HCT116 (cell line): ENCODE measurements at regions not wholly inside any gene's neighbourhood (a gene's known extent, or its start where the extent isn't known, plus 50 kb on each side); places are given as distances from the start of the nearest gene placed in this dataset.

Source experiments
- ATAC-seq: fragments of 200-7000 bp; cut with Tn5 transposase; 2 replicates; pipeline ENCODE4 v1.9.1; 2020; ENCODE audit warnings: mild to moderate bottlenecking, moderate library complexity
- BruUV-seq: library from RNA; stranded (reverse); fragments of 400-500 nt; replicated peaks from 2 replicates; lab custom pipeline; 2021; lab: Mats Ljungman, UMichigan
- CTCF ChIA-PET: fragments of 300-600 bp; sonication (Branson Sonifier 250); formaldehyde crosslinking; loops from one replicate; lab custom pipeline; 2021; ENCODE audit warnings: antibody characterized with exemption; lab: Charles Lee
- POLR2A ChIA-PET: fragments of 300-600, 350-600 bp; sonication (Branson Sonifier 250); formaldehyde crosslinking; loops from one replicate; lab custom pipeline; 2021; ENCODE audit warnings: antibody characterized with exemption; lab: Charles Lee
- RAD21 ChIA-PET, 2 experiments: fragments of 300-600 bp; sonication (Branson Sonifier 250); formaldehyde crosslinking; loops; one replicate each; lab custom pipeline; 2023; ENCODE audit warnings: low total read pairs in 2 of 2; ENCODE audit not compliant: uncharacterized antibody in 2 of 2, unreplicated experiment in 2 of 2, low non-redundant PET in 1 of 2; lab: Charles Lee
- DNase-seq: peaks from one replicate; pipeline ENCODE4 v3.0.0-alpha.2; 2010; ENCODE audit warnings: low read depth, low spot score
- H2AFZ ChIP-seq: fragments of 200-600 bp; shearing (Covaris generic), sonication (generic); 2 replicates; pipeline ENCODE4 v1.6.1; 2017; ENCODE audit warnings: low read depth, mixed run types, mixed read lengths, antibody characterized with exemption, low read length; ENCODE audit not compliant: poor library complexity, severe bottlenecking
- H3K27ac ChIP-seq: 2 replicates; pipeline ENCODE4 v1.5.1; 2012; ENCODE audit warnings: low read depth, low read length
- H3K27me3 ChIP-seq: fragments of 200-600 bp; sonication (generic); 2 replicates; pipeline ENCODE4 v1.6.1; 2016; ENCODE audit warnings: mixed run types, low read length, mixed read lengths; ENCODE audit not compliant: insufficient read depth
- H3K36me3 ChIP-seq, 2 experiments: fragments of 200-500 bp in 1 of 2; fragments of 200-600 bp in 1 of 2; sonication (Bioruptor generic) in 1 of 2; sonication (generic) in 1 of 2; 2 replicates each; pipeline versions ENCODE4 v1.5.1 to v1.6.1; 2014 to 2016; ENCODE audit warnings: low read length in 2 of 2, inconsistent platforms in 1 of 2, mixed read lengths in 1 of 2, mixed run types in 1 of 2; ENCODE audit not compliant: insufficient read depth in 2 of 2, control insufficient read depth in 1 of 2
- H3K4me1 ChIP-seq, 2 experiments: fragments of 200-600 bp in 1 of 2; sonication (generic) in 1 of 2; 2 replicates each; pipeline versions ENCODE4 v1.5.1 to v1.6.1; 2012 to 2017; ENCODE audit warnings: low read length in 2 of 2, inconsistent platforms in 1 of 2, mild to moderate bottlenecking in 1 of 2, mixed read lengths in 1 of 2, mixed run types in 1 of 2, moderate library complexity in 1 of 2; ENCODE audit not compliant: insufficient read depth in 2 of 2, control insufficient read depth in 1 of 2
- H3K4me2 ChIP-seq: fragments of 200-600 bp; sonication (generic); 2 replicates; pipeline ENCODE4 v1.6.1; 2017; ENCODE audit warnings: mixed run types, low read length, mixed read lengths
- H3K4me3 ChIP-seq, 2 experiments: fragments of 200-600 bp in 1 of 2; sonication (generic) in 1 of 2; replicated peaks in 1 of 2; 2 replicates each; pipeline ENCODE4 v1.5.1; 2011 to 2016; ENCODE audit warnings: low read length in 2 of 2, control low read depth in 1 of 2, low read depth in 1 of 2, mild to moderate bottlenecking in 1 of 2, mixed read lengths in 1 of 2, mixed run types in 1 of 2
- H3K79me2 ChIP-seq: fragments of 200-600 bp; sonication (generic); 2 replicates; pipeline ENCODE4 v1.6.1; 2017; ENCODE audit warnings: mild to moderate bottlenecking, mixed run types, low read length, moderate library complexity, mixed read lengths; ENCODE audit not compliant: insufficient read depth
- H3K9ac ChIP-seq: fragments of 200-600 bp; sonication (generic); 2 replicates; pipeline ENCODE4 v1.6.1; 2016; ENCODE audit warnings: low read length, mixed read lengths
- H3K9me2 ChIP-seq: fragments of 200-600 bp; sonication (generic), shearing (Covaris generic); 2 replicates; pipeline ENCODE4 v1.6.1; 2017; ENCODE audit warnings: mixed run types, mild to moderate bottlenecking, moderate library complexity; ENCODE audit not compliant: insufficient read depth
- H3K9me3 ChIP-seq, 2 experiments: fragments of 200-500 bp in 1 of 2; fragments of 200-600 bp in 1 of 2; sonication (Bioruptor generic) in 1 of 2; sonication (generic) in 1 of 2; 2 replicates each; pipeline ENCODE4 v1.6.1; 2014 to 2017; ENCODE audit warnings: low read length in 2 of 2, mixed read lengths in 2 of 2, inconsistent platforms in 1 of 2, low read depth in 1 of 2, mild to moderate bottlenecking in 1 of 2, mixed run types in 1 of 2, moderate library complexity in 1 of 2; ENCODE audit not compliant: control insufficient read depth in 1 of 2, insufficient read depth in 1 of 2
- H4K20me1 ChIP-seq: fragments of 200-600 bp; sonication (generic), shearing (Covaris generic); 2 replicates; pipeline ENCODE4 v1.6.1; 2017; ENCODE audit warnings: mixed run types, mild to moderate bottlenecking, moderate library complexity; ENCODE audit not compliant: insufficient read depth
- CBX3 ChIP-seq: IDR thresholded peaks from 2 replicates; pipeline ENCODE4 v1.6.1; 2012; ENCODE audit warnings: low read depth
- EGR1 ChIP-seq: IDR thresholded peaks from 2 replicates; pipeline ENCODE4 v1.6.1; 2012; ENCODE audit warnings: low read depth
- ELF1 ChIP-seq: IDR thresholded peaks from 2 replicates; pipeline ENCODE4 v1.6.1; 2012; ENCODE audit warnings: low read depth, borderline replicate concordance
- EZH2 ChIP-seq: fragments of 200-600 bp; sonication (generic); IDR thresholded peaks from 2 replicates; pipeline ENCODE4 v1.6.1; 2017; ENCODE audit warnings: antibody characterized with exemption, mixed run types
- FOSL1 ChIP-seq: IDR thresholded peaks from 2 replicates; pipeline ENCODE4 v1.6.1; 2012; ENCODE audit warnings: low read depth
- JUND ChIP-seq: IDR thresholded peaks from 2 replicates; pipeline ENCODE4 v1.6.1; 2012
- POLR2A ChIP-seq: IDR thresholded peaks from 2 replicates; pipeline ENCODE4 v1.7.0; 2011; ENCODE audit warnings: borderline replicate concordance; ENCODE audit not compliant: insufficient read depth, insufficient read length; ENCODE audit errors: extremely low read depth
- POLR2AphosphoS5 ChIP-seq: IDR thresholded peaks from 2 replicates; pipeline ENCODE4 v1.6.1; 2011; ENCODE audit warnings: mild to moderate bottlenecking, low read depth, low read length, moderate library complexity
- SIN3A ChIP-seq: IDR thresholded peaks from 2 replicates; pipeline ENCODE4 v1.6.1; 2012; ENCODE audit warnings: low read depth
- SP1 ChIP-seq: IDR thresholded peaks from 2 replicates; pipeline ENCODE4 v1.6.1; 2012; ENCODE audit warnings: low read depth
- SRF ChIP-seq: IDR thresholded peaks from 2 replicates; pipeline ENCODE4 v1.6.1; 2012; ENCODE audit warnings: low read depth
- TCF7L2 ChIP-seq: IDR thresholded peaks from 2 replicates; pipeline ENCODE4 v1.7.0; 2011; ENCODE audit warnings: borderline replicate concordance, inconsistent platforms; ENCODE audit not compliant: insufficient read depth, insufficient read length; ENCODE audit errors: extremely low read depth
- YY1 ChIP-seq: IDR thresholded peaks from 2 replicates; pipeline ENCODE4 v1.6.1; 2011; ENCODE audit warnings: low read length, low read depth, moderate library complexity, mild to moderate bottlenecking; ENCODE audit not compliant: insufficient replicate concordance; ENCODE audit errors: extremely low read depth
- intact Hi-C: fragments of 100-400 bp; cut with micrococcal nuclease; formaldehyde crosslinking; loops from 2 replicates; pipeline ENCODE4 v1.10.0; 2022
- TF ChIP-seq, protein P1 (sequence below), 3 experiments: fragments of 200-600 bp in 1 of 3; sonication (generic) in 1 of 3; IDR thresholded peaks in 2 of 3; conservative IDR thresholded peaks in 1 of 3; 2 replicates each; pipeline ENCODE4 v1.5.1; 2012 to 2017; ENCODE audit warnings: low read depth in 2 of 3, low read length in 2 of 3, antibody characterized with exemption in 1 of 3, borderline replicate concordance in 1 of 3, control low read depth in 1 of 3, mild to moderate bottlenecking in 1 of 3, mixed read lengths in 1 of 3, mixed run types in 1 of 3, moderate library complexity in 1 of 3; ENCODE audit not compliant: insufficient read depth in 1 of 3
- TF ChIP-seq, protein P2 (sequence below): IDR thresholded peaks from 2 replicates; pipeline ENCODE4 v1.6.1; 2011; ENCODE audit warnings: mild to moderate bottlenecking, low read length, moderate library complexity; ENCODE audit not compliant: insufficient replicate concordance; ENCODE audit errors: extremely low read depth

DNA sequence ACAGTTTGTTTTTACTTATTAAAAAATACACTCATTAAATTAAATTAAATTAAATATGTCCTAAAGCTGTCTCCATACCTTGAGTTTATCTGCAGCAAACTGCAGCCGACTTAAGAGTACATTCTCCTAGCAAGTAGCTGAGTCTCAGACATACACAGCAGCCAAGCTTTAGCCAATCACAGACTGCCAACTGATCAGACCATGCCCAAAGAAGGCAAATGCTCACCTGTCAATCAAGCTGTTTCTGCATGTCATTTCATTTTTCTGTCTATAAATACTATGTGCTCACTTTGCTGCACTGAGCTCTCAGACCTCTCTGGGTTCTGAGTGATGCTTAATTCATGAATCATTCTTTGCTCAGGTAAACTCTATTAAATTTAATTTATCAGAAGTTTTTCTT is 280.9 kb upstream of the EPHA5 start:
- no peaks in the 10 kb centered on the region for H3K36me3 ChIP-seq
- no peak for ATAC-seq
- CTCF ChIA-PET = no interaction called here
- intact Hi-C loops = no loop called here
- no peaks in the 10 kb centered on the region for H3K9me2 ChIP-seq
- POLR2A ChIA-PET = no interaction called here
- no peaks in the 10 kb centered on the region; the same call in 1 of the 2 replicates for H4K20me1 ChIP-seq
- H3K4me2 ChIP-seq = no peak overlapping the region
- RAD21 ChIA-PET = no interaction called here
- no peaks in the 10 kb centered on the region for H3K27me3 ChIP-seq
- H3K9me3 ChIP-seq = peaks cover 0 to 25% of the 10 kb centered on the region in 2 experiments; a peak in 3 of 4 replicates
- H3K9ac ChIP-seq = no peak overlapping the region
- H3K4me3 ChIP-seq = no peak overlapping the region
- DNase-seq = no peak
- no TSS peak for BruUV-seq
- H3K4me1 ChIP-seq = no peaks in the 10 kb centered on the region
- no peak overlapping the region for H2AFZ ChIP-seq
- no peaks in the 10 kb centered on the region for H3K79me2 ChIP-seq
- TF ChIP-seq TCF7L2 (no peak), SRF (no peak), FOSL1 (no peak), POLR2A (no peak), POLR2AphosphoS5 (no peak), EGR1 (no peak), CBX3 (no peak), SIN3A (no peak), ELF1 (no peak)
- no peak overlapping the region for H3K27ac ChIP-seq

DNA sequence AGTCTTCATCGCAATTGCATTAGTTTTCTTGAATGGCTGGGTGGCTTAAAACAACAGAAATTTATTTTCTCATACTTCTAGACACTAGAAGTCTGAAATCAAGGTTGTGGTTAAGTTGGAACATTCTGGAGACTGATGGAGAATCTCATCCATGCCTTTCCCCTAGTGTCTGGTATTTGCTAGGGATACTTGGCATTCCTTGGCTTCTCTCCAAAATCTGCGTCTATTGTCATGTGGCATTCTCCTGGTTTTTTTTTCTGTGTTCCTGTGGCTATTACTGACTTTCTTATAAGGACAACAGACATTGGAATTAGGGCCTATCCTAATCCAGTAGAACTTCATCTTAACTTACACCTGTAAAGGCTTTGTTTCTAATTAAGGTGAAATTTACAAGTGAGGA is 272.8 kb upstream of the EPHA5 start:
- ChIA-PET RAD21 (no interaction called here), POLR2A (no interaction called here), CTCF (no interaction called here)
- Histone ChIP-seq H3K9me2 (no peaks in the 10 kb centered on the region), H3K9ac (no peak overlapping the region), H3K9me3 (peaks cover 0 to 15% of the 10 kb centered on the region in 2 experiments; a peak in 3 of 4 replicates), H3K4me2 (no peak overlapping the region), H2AFZ (no peak overlapping the region), H3K27me3 (no peaks in the 10 kb centered on the region), H3K27ac (no peak overlapping the region), H3K36me3 (no peaks in the 10 kb centered on the region), H3K4me3 (no peak overlapping the region), H4K20me1 (no peaks in the 10 kb centered on the region; the same call in 1 of the 2 replicates), H3K4me1 (no peaks in the 10 kb centered on the region), H3K79me2 (no peaks in the 10 kb centered on the region)
- DNase-seq (no peak), ATAC-seq (no peak)
- intact Hi-C loops = no loop called here
- BruUV-seq = no TSS peak
- TF ChIP-seq SP1 (no peak), FOSL1 (no peak), YY1 (no peak), JUND (no peak), EZH2 (no peak), EGR1 (no peak), CBX3 (no peak)
- TF ChIP-seq, protein P1, sequence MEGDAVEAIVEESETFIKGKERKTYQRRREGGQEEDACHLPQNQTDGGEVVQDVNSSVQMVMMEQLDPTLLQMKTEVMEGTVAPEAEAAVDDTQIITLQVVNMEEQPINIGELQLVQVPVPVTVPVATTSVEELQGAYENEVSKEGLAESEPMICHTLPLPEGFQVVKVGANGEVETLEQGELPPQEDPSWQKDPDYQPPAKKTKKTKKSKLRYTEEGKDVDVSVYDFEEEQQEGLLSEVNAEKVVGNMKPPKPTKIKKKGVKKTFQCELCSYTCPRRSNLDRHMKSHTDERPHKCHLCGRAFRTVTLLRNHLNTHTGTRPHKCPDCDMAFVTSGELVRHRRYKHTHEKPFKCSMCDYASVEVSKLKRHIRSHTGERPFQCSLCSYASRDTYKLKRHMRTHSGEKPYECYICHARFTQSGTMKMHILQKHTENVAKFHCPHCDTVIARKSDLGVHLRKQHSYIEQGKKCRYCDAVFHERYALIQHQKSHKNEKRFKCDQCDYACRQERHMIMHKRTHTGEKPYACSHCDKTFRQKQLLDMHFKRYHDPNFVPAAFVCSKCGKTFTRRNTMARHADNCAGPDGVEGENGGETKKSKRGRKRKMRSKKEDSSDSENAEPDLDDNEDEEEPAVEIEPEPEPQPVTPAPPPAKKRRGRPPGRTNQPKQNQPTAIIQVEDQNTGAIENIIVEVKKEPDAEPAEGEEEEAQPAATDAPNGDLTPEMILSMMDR (IDR thresholded peaks at IDR 0.05 in 2 of 3, conservative IDR thresholded peaks at IDR 0.05 in 1 of 3; ENCODE audit: borderline replicate concordance in 1 of 3, insufficient read depth in 1 of 3, low read depth in 2 of 3, low read length in 2 of 3) = no peak
- TF ChIP-seq, protein P2, sequence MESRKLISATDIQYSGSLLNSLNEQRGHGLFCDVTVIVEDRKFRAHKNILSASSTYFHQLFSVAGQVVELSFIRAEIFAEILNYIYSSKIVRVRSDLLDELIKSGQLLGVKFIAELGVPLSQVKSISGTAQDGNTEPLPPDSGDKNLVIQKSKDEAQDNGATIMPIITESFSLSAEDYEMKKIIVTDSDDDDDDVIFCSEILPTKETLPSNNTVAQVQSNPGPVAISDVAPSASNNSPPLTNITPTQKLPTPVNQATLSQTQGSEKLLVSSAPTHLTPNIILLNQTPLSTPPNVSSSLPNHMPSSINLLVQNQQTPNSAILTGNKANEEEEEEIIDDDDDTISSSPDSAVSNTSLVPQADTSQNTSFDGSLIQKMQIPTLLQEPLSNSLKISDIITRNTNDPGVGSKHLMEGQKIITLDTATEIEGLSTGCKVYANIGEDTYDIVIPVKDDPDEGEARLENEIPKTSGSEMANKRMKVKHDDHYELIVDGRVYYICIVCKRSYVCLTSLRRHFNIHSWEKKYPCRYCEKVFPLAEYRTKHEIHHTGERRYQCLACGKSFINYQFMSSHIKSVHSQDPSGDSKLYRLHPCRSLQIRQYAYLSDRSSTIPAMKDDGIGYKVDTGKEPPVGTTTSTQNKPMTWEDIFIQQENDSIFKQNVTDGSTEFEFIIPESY = no peak
